Suprapubic skin (tissue), 3 donors: ENCODE measurements at regions not wholly inside any gene's neighbourhood (a gene's known extent, or its start where the extent isn't known, plus 50 kb on each side); places are given as distances from the start of the nearest gene placed in this dataset.

Source experiments
- POLR2A ChIP-seq, 2 donors: fragments of 450-650 bp; IDR thresholded peaks; one replicate each; pipeline ENCODE4 v1.6.1; 2017; ENCODE audit warnings: antibody characterized with exemption in 2 of 2, mild to moderate bottlenecking in 2 of 2, moderate library complexity in 2 of 2
- TF ChIP-seq, protein P1 (sequence below), 2 donors: fragments of 200-600 bp in 1 of 2; fragments of 450-650 bp in 1 of 2; sonication (generic) in 1 of 2; IDR thresholded peaks; one replicate each; pipeline ENCODE4 v1.5.1; 2016 to 2019; ENCODE audit warnings: antibody characterized with exemption in 2 of 2, mild to moderate bottlenecking in 1 of 2, moderate library complexity in 1 of 2

DNA sequence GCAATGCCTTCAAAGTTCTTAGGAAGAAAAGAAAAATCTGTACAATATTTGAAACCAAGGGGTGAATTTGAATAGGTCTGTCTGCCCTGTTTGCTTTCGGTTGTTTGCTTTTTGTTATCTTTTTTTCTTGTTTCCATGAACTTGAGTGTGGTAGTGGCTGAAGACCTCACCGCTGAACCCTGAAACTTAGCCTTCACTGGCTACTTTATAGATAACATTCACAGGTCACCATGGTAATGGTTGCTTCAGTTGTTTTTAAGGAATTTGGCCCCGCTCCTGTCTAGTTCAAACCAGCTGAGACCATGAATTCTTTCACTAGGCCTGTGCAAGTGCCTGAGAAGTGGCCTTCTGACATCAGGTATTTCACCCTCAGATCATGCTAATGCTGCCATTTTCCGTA lies 137.0 kb upstream of the PMFBP1 start:
- TF ChIP-seq, protein P1, sequence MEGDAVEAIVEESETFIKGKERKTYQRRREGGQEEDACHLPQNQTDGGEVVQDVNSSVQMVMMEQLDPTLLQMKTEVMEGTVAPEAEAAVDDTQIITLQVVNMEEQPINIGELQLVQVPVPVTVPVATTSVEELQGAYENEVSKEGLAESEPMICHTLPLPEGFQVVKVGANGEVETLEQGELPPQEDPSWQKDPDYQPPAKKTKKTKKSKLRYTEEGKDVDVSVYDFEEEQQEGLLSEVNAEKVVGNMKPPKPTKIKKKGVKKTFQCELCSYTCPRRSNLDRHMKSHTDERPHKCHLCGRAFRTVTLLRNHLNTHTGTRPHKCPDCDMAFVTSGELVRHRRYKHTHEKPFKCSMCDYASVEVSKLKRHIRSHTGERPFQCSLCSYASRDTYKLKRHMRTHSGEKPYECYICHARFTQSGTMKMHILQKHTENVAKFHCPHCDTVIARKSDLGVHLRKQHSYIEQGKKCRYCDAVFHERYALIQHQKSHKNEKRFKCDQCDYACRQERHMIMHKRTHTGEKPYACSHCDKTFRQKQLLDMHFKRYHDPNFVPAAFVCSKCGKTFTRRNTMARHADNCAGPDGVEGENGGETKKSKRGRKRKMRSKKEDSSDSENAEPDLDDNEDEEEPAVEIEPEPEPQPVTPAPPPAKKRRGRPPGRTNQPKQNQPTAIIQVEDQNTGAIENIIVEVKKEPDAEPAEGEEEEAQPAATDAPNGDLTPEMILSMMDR (IDR thresholded peaks at IDR 0.05): no peak
- TF ChIP-seq POLR2A (IDR thresholded peaks at IDR 0.05): no peak
